Neural progenitor cell (in vitro differentiated cells): ENCODE measurements at regions not wholly inside any gene's neighbourhood (a gene's known extent, or its start where the extent isn't known, plus 50 kb on each side); places are given as distances from the start of the nearest gene placed in this dataset.
A peak's percentile ranks its signal among the peaks of the same experiment; 100 is the strongest.

Experiments
- DNase-seq: peaks from one replicate; pipeline ENCODE4 v3.0.0-alpha.2; 2016; ENCODE audit warnings: low spot score
- H2AFZ ChIP-seq: fragments of 200-600 bp; sonication (generic); replicated peaks from 2 replicates; pipeline ENCODE4 v1.6.1; 2016; ENCODE audit warnings: antibody characterized with exemption
- H3F3A ChIP-seq: fragments of 200-600 bp; sonication (generic); 2 replicates; pipeline ENCODE4 v1.6.1; 2016; ENCODE audit warnings: antibody characterized with exemption, low read depth
- H3K27ac ChIP-seq: fragments of 200-600 bp; sonication (generic); 2 replicates; pipeline ENCODE4 v1.5.1; 2016; ENCODE audit warnings: mild to moderate bottlenecking
- H3K27me3 ChIP-seq: fragments of 200-600 bp; sonication (generic); 2 replicates; pipeline ENCODE4 v1.6.1; 2016; ENCODE audit warnings: mild to moderate bottlenecking, moderate library complexity
- H3K36me3 ChIP-seq: fragments of 200-600 bp; sonication (generic); 2 replicates; pipeline ENCODE4 v1.5.1; 2016
- H3K4me1 ChIP-seq: fragments of 200-600 bp; sonication (generic); 2 replicates; pipeline ENCODE4 v1.6.1; 2016; ENCODE audit warnings: mixed run types
- H3K4me2 ChIP-seq: fragments of 200-600 bp; sonication (generic); 2 replicates; pipeline ENCODE4 v1.6.1; 2016
- H3K4me3 ChIP-seq: fragments of 200-600 bp; sonication (generic); 2 replicates; pipeline ENCODE4 v1.5.1; 2016
- H3K79me2 ChIP-seq: fragments of 200-600 bp; sonication (generic); 2 replicates; pipeline ENCODE4 v1.6.1; 2016; ENCODE audit warnings: low read depth
- H3K9ac ChIP-seq: fragments of 200-600 bp; sonication (generic); 2 replicates; pipeline ENCODE4 v1.6.1; 2016
- H3K9me3 ChIP-seq: fragments of 200-600 bp; sonication (generic); 2 replicates; pipeline ENCODE4 v1.5.1; 2016; ENCODE audit warnings: low read depth
- H4K20me1 ChIP-seq: fragments of 200-600 bp; sonication (generic); 2 replicates; pipeline ENCODE4 v1.6.1; 2016; ENCODE audit warnings: low read depth
- H3K27ac Mint-ChIP-seq: 3 replicates; pipeline ENCODE4 v1.8.0; 2021; ENCODE audit warnings: mixed read lengths
- H3K27me3 Mint-ChIP-seq: 2 replicates; pipeline ENCODE4 v1.8.0; 2022; ENCODE audit warnings: low read depth, mild to moderate bottlenecking, inconsistent platforms, moderate library complexity, mixed read lengths; ENCODE audit not compliant: insufficient read depth
- H3K36me3 Mint-ChIP-seq: 3 replicates; pipeline ENCODE4 v1.8.0; 2021; ENCODE audit warnings: mixed read lengths
- H3K4me1 Mint-ChIP-seq: 3 replicates; pipeline ENCODE4 v1.8.0; 2021; ENCODE audit warnings: mixed read lengths
- H3K4me3 Mint-ChIP-seq: 3 replicates; pipeline ENCODE4 v1.8.0; 2021; ENCODE audit warnings: mild to moderate bottlenecking, moderate library complexity, mixed read lengths
- H3K9me3 Mint-ChIP-seq: 3 replicates; pipeline ENCODE4 v1.8.0; 2020; ENCODE audit warnings: mixed read lengths
- CTCF ChIP-seq: fragments of 200-600 bp; sonication (generic); IDR thresholded peaks from 2 replicates; pipeline ENCODE4 v1.5.1; 2017; ENCODE audit warnings: antibody characterized with exemption, mild to moderate bottlenecking
- EZH2 ChIP-seq: fragments of 200-600 bp; sonication (generic); IDR thresholded peaks from 2 replicates; pipeline ENCODE4 v1.6.1; 2017; ENCODE audit warnings: antibody characterized with exemption, mild to moderate bottlenecking, moderate library complexity
- EZH2phosphoT487 ChIP-seq: fragments of 200-600 bp; sonication (generic); IDR thresholded peaks from 2 replicates; pipeline ENCODE4 v1.6.1; 2017; ENCODE audit warnings: antibody characterized with exemption

- Histone ChIP-seq H4K20me1 (no peaks in the 10 kb centered on the region), H3K9me3 (no peaks in the 10 kb centered on the region), H3K79me2 (no peaks in the 10 kb centered on the region), H3K4me3 (no peak overlapping the region), H3K27me3 (no peaks in the 10 kb centered on the region), H3K4me1 (no peaks in the 10 kb centered on the region), H3K4me2 (no peak overlapping the region), H2AFZ (no peak overlapping the region), H3K36me3 (no peaks in the 10 kb centered on the region), H3K27ac (no peak overlapping the region), H3K9ac (no peak overlapping the region), H3F3A (no peaks in the 10 kb centered on the region)
- TF ChIP-seq CTCF, result no peak
- no peak for TF ChIP-seq EZH2phosphoT487
- no peak for TF ChIP-seq EZH2
- no peak for DNase-seq
- Mint-ChIP-seq H3K27me3 (peaks cover 3% of the 10 kb centered on the region), H3K4me1 (no peaks in the 10 kb centered on the region), H3K9me3 (peaks cover 8% of the 10 kb centered on the region), H3K27ac (no peak overlapping the region), H3K36me3 (no peaks in the 10 kb centered on the region), H3K4me3 (no peak overlapping the region)
These were observed 828.2 kb upstream of the FOXG1 start for GRCh38 chr14:27938392-27938791.

- Histone ChIP-seq H3K9ac (no peak overlapping the region), H3K4me1 (no peaks in the 10 kb centered on the region), H3K4me2 (no peak overlapping the region), H3K9me3 (no peaks in the 10 kb centered on the region), H2AFZ (no peak overlapping the region), H3K36me3 (no peaks in the 10 kb centered on the region), H3F3A (no peaks in the 10 kb centered on the region), H3K4me3 (no peak overlapping the region), H3K27ac (no peak overlapping the region), H3K27me3 (no peaks in the 10 kb centered on the region), H4K20me1 (no peaks in the 10 kb centered on the region), H3K79me2 (no peaks in the 10 kb centered on the region)
- DNase-seq, result no peak
- peaks cover 3% of the 10 kb centered on the region for H3K27me3 Mint-ChIP-seq
- TF ChIP-seq CTCF, result no peak
- TF ChIP-seq EZH2phosphoT487, result no peak
- TF ChIP-seq EZH2, result no peak
- no peak overlapping the region for H3K27ac Mint-ChIP-seq
- H3K36me3 Mint-ChIP-seq, result no peaks in the 10 kb centered on the region
- peaks cover 8% of the 10 kb centered on the region for H3K9me3 Mint-ChIP-seq
- no peak overlapping the region for H3K4me3 Mint-ChIP-seq
- H3K4me1 Mint-ChIP-seq, result no peaks in the 10 kb centered on the region
These were observed 821.1 kb upstream of the FOXG1 start for GRCh38 chr14:27945512-27945911.

- Histone ChIP-seq H3K79me2 (no peaks in the 10 kb centered on the region), H3K4me2 (no peak overlapping the region), H3K4me1 (peaks cover 11% of the 10 kb centered on the region), H3K9me3 (peaks cover 5% of the 10 kb centered on the region), H3K27ac (no peak overlapping the region), H4K20me1 (no peaks in the 10 kb centered on the region), H3K36me3 (no peaks in the 10 kb centered on the region), H2AFZ (no peak overlapping the region), H3K27me3 (no peaks in the 10 kb centered on the region), H3K4me3 (no peak overlapping the region), H3F3A (no peaks in the 10 kb centered on the region), H3K9ac (no peak overlapping the region)
- Mint-ChIP-seq H3K9me3 (no peaks in the 10 kb centered on the region), H3K27me3 (peaks cover 2% of the 10 kb centered on the region), H3K4me1 (no peaks in the 10 kb centered on the region), H3K4me3 (no peak overlapping the region), H3K27ac (no peak overlapping the region), H3K36me3 (no peaks in the 10 kb centered on the region)
- TF ChIP-seq CTCF (no peak), EZH2 (no peak), EZH2phosphoT487 (no peak)
- DNase-seq, result no peak
These were observed 807.8 kb upstream of the FOXG1 start for GRCh38 chr14:27958757-27959156.

GRCh38 chr14:27995691-27996090 lies 770.9 kb upstream of the FOXG1 start:
- H3K4me3 ChIP-seq, result no peak overlapping the region
- no peak overlapping the region for H2AFZ ChIP-seq
- no peaks in the 10 kb centered on the region for H3K79me2 ChIP-seq
- H3K36me3 ChIP-seq, result no peaks in the 10 kb centered on the region
- peak overlapping the region; percentile 57 for H3K27ac ChIP-seq
- peaks cover 3% of the 10 kb centered on the region for H3K9me3 Mint-ChIP-seq
- H3K27me3 ChIP-seq, result no peaks in the 10 kb centered on the region
- peaks cover 14% of the 10 kb centered on the region for H3K4me1 Mint-ChIP-seq
- no peak overlapping the region for H3K4me3 Mint-ChIP-seq
- H3K27me3 Mint-ChIP-seq, result no peaks in the 10 kb centered on the region
- no peaks in the 10 kb centered on the region for H3K36me3 Mint-ChIP-seq
- H3K4me1 ChIP-seq, result peaks cover 25% of the 10 kb centered on the region
- peak; percentile 56 for DNase-seq
- no peaks in the 10 kb centered on the region for H3F3A ChIP-seq
- no peak overlapping the region for H3K9ac ChIP-seq
- no peaks in the 10 kb centered on the region for H3K9me3 ChIP-seq
- H4K20me1 ChIP-seq, result no peaks in the 10 kb centered on the region
- peak overlapping the region; percentile 46 for H3K4me2 ChIP-seq
- TF ChIP-seq EZH2 (no peak), CTCF (no peak), EZH2phosphoT487 (no peak)
- peak overlapping the region; percentile 46 for H3K27ac Mint-ChIP-seq
